ENCODE measurements at regions not wholly inside any gene's neighbourhood (a gene's known extent, or its start where the extent isn't known, plus 50 kb on each side); places are given as distances from the start of the nearest gene placed in this dataset.
"Not testable (repeated sequence)": the region's sequence is repeated elsewhere in the genome, so short reads cannot be mapped to it uniquely, and the experiment has no call there.

- DNase-seq, result no peak
These were observed 114.9 kb upstream of the ARX start for GRCh38 chrX:25130619-25131018.

DNA sequence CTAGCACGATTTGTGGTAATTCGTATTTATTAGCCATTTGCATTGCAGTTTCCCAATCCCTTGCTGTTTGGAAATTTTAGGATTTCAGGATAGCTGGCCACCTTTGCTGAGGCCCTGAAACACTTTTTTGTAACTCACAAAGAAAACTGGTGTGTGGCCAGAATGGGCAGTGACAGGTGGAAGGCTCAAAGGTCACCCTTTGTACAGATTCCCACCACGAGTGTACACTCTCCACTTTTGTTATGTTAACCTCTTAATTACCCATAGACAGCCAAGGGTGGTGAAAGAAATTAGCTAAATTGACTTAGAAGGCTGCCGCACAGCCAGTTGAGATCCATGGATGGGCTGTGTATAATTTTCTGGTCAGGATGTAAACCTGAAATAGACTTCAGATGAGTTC lies 109.7 kb upstream of the ARX start:
- no peak for DNase-seq

GRCh38 chrX:25124391-25124790 lies 108.6 kb upstream of the ARX start:
- no peak for DNase-seq

GRCh38 chrX:25112156-25112555 lies 96.4 kb upstream of the ARX start:
- DNase-seq, result no peak

- DNase-seq, result no peak
These were observed 92.7 kb upstream of the ARX start for GRCh38 chrX:25108481-25108880.

- DNase-seq, result no peak
These were observed 89.5 kb upstream of the ARX start for GRCh38 chrX:25105221-25105620.

DNA sequence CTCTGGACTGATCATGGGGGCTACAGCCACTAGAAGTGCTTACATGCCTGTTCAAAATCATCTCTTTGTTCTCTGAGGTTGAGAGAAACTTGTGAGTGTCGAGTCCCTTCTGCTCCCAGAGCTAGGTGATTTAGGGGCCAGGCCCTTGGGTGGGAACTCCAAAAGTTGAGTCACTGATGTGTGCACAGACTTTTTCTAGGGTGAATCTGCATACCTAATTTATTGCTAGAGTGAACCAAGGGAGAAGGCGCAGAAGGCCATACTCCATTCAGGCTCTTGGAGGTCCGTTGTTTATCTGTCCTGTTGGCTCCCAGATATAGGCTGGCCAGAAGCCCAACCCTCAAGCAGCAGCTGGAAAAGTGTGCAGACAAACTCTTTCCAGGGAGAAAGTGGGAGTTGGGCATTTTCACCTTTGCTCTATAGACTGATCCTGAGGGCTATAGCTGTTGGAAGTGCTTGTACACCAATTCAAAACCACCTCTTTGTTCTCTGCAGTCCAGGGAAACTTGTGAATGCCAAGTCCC lies 80.8 kb upstream of the ARX start:
- DNase-seq, result no peak

GRCh38 chrX:25091152-25091551 lies 75.4 kb upstream of the ARX start:
- not testable (repeated sequence) for DNase-seq

- no peak for DNase-seq
These were observed 68.7 kb upstream of the ARX start for GRCh38 chrX:25084446-25084845.

DNA sequence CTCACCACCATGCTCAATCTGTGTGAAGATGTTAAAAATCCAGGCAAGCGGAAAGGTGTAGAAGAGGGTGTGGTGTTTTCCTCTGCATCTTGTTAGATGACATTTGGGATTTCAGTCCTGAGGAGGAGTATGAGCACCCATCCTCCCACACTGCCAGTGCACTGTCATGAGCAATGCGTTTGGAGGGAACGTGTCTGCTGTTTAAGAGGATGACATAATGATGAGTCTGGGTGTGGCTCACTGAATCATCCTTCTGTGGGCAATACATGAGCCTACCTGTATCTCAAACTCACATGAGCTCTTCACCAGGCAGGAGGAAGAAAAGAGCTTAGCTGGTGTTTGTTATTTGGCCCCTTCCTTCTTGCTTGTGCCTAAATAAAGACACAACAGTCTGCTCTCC lies 67.9 kb upstream of the ARX start:
- DNase-seq, result no peak

GRCh38 chrX:25079020-25079419 lies 63.3 kb upstream of the ARX start:
- no peak for DNase-seq

DNA sequence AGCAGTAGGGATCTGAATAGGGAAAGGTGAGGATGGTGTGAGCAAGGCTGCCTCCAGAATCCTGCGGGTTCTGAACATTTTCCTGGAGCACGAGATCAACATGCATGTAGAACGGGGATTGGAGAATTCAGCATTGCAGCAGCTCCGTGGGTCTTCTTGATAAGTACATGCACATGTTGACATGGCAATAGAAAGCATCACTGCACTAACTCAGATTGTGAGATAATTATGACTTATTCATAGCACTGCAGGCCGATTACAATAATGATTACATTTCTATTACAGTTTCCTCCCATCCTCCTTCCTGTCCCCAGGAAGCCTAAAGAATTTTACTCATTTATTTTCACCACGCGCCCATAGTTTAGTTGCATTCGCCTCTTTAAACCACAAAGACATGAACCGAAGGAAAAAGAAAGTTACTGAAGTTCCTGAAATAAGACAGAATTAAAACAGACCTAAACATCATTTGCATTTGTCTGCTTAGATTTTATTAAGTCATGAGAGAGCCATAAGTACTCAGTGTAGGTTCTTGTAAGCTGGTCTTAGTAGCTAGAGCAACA lies 61.3 kb upstream of the ARX start:
- no peak for DNase-seq

DNA sequence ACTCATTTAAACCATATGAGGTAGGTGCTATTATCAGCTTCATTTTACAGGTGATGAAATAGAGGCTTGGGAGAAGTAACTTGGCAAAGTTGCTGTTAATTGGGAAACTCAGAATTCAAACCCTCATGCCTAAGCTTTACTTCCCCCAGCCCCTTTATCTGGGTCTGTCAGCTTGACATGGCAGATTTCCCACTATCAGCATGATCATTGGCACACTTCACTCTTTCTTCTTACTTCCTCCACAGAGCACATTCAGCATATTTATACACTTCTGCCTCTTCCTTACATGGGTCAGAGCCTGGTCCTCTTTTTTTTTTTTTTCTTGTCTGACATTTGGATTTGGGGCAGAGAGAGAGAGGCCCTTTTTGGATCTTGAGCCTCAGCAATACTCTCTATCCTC lies 56.5 kb upstream of the ARX start:
- DNase-seq, result no peak

GRCh38 chrX:25070038-25070437 lies 54.3 kb upstream of the ARX start:
- DNase-seq, result no peak

DNA sequence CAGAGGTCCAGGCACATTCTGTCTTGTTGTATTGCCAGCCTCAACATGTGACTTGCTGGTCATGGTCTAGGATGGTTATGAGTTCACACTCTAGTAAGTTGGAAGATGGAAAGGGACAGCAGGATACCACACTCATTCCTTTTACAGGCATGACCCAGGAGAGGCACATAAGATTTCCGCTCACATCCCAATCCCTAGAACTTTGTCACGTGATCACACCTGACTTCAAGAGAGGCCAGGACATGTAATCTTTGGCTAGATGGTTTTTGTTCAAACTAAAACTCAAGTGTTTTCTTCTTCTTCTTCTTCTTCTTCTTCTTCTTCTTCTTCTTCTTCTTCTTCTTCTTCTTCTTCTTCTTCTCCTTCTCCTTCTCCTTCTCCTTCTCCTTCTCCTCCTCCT lies 53.4 kb upstream of the ARX start:
- no peak for DNase-seq

DNA sequence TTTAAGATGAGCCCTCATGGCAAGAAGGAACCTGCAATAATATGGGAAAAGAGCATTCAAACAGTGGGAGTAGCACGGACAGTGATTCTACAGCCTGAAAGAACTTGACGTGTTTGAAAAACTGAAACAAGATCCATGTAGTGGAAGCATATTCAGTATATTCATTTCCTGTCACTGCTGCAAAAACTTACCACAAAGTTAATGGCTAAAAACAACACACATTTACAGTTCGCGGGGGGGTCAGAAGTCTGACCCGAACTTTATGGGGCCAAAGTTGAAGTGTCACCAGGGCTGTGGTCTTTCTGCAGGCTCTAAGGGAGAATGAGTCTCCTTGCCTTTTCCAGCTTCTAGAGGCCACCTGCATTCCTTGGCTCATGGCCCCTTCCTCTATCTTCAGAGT lies 52.6 kb upstream of the ARX start:
- DNase-seq, result no peak

GRCh38 chrX:25067271-25068172 lies 51.8 kb upstream of the ARX start:
- DNase-seq, result no peak

- no peak for DNase-seq
These were observed 50.4 kb upstream of the ARX start for GRCh38 chrX:25066131-25066530.

Data from hindlimb muscle (tissue), 1 donor.